Ovary (tissue), 7 donors: ENCODE measurements at regions not wholly inside any gene's neighbourhood (a gene's known extent, or its start where the extent isn't known, plus 50 kb on each side); places are given as distances from the start of the nearest gene placed in this dataset.

ENCODE experiments used
- DNase-seq, 5 donors: peaks; one replicate each; pipeline ENCODE4 v3.0.0-alpha.2; 2019 to 2020
- H3K27ac ChIP-seq, 2 donors: fragments of 200-600 bp; one replicate each; pipeline versions ENCODE4 v1.5.1 to v1.8.0; 2019 to 2022
- H3K27me3 ChIP-seq: fragments of 200-600 bp; one replicate; pipeline ENCODE4 v1.8.0; 2022
- H3K36me3 ChIP-seq: fragments of 200-600 bp; sonication (generic); one replicate; pipeline ENCODE4 v1.5.1; 2019
- H3K4me1 ChIP-seq: one replicate; pipeline ENCODE4 v1.8.1; 2013; ENCODE audit warnings: mild to moderate bottlenecking, moderate library complexity; ENCODE audit not compliant: insufficient read depth
- H3K4me3 ChIP-seq: fragments of 200-600 bp; sonication (generic); one replicate; pipeline ENCODE4 v1.5.1; 2017
- H3K9me3 ChIP-seq, 2 donors: fragments of 200-600 bp in 1 of 2; sonication (generic) in 1 of 2; one replicate each; pipeline versions ENCODE4 v1.5.1 to v1.8.1; 2013 to 2019; ENCODE audit warnings: mild to moderate bottlenecking in 1 of 2, moderate library complexity in 1 of 2
- EP300 ChIP-seq: sonication (generic); formaldehyde crosslinking; IDR thresholded peaks from one replicate; pipeline ENCODE4 v1.6.1; 2017; ENCODE audit warnings: antibody characterized with exemption
- POLR2A ChIP-seq: fragments of 450-650 bp; IDR thresholded peaks from one replicate; pipeline ENCODE4 v1.6.1; 2017; ENCODE audit warnings: antibody characterized with exemption, mild to moderate bottlenecking, moderate library complexity
- WGBS, 3 donors: extraction: QIAGEN DNeasy Blood & Tissue Kit in 1 of 3; methylation state at CpG; one replicate each; pipeline versions ENCODE4 v1.1.5 to v1.1.7; 2013 to 2017; 5-methylcytosine and 5-hydroxymethylcytosine counted together
- intact Hi-C, 4 donors: fragments of 100-400 bp; cut with DNase I; formaldehyde crosslinking; loops; one replicate each; pipeline versions ENCODE4 v1.11.0 to v1.15.1; 2022 to 2023
- TF ChIP-seq, protein P1 (sequence below), 3 donors: fragments of 450-650 bp in 2 of 3; fragments of 200-600 bp in 1 of 3; IDR thresholded peaks; one replicate each; pipeline versions ENCODE4 v1.5.1 to v1.8.0; 2016 to 2022; ENCODE audit warnings: antibody characterized with exemption in 3 of 3, mild to moderate bottlenecking in 1 of 3
- donor health status: DM: no; HTN: no; CAD: no; lungs with moderate emphysema.
- donor health status: DM: no; HTN: no; CAD: no.
- donor health status: Bipolar disorder and iron deficiency.
- donor health status: DM: no; HTN: no; CAD: no.
- donor health status: DM: yes; HTN: yes; CAD: no.

DNA sequence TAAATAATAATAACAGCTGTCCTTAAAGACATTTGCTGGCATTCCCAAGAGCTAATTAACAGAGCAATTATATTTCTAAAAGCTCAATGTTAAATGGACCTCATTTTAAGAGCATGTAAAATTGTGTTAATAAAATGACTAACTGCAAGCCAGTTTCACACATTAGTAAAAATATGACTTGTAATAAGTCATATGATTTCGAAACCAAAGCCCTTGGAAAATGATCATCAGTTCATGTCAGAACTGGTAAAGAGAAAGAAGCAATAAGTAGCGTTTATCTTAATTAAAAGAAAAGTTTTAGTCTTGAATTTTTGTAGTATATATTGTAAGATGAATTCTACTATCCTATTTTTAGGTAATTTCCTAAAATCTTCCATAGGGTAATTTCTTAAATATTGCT, 310.7 kb downstream of the CNTN3 start:
- Histone ChIP-seq H3K27me3 (no peaks in the 10 kb centered on the region), H3K4me1 (no peaks in the 10 kb centered on the region), H3K27ac (no peak overlapping the region), H3K9me3 (no peaks in the 10 kb centered on the region), H3K36me3 (no peaks in the 10 kb centered on the region), H3K4me3 (no peak overlapping the region)
- intact Hi-C loops, result no loop called here
- no peak for TF ChIP-seq POLR2A
- WGBS, 3 donors, result 88 to 93% (median 91%) methylated on average over 2 of the region's 2 CpGs
- no peak for DNase-seq

GRCh38 chr3:74302969-74303368, 311.5 kb downstream of the CNTN3 start:
- TF ChIP-seq, protein P1, sequence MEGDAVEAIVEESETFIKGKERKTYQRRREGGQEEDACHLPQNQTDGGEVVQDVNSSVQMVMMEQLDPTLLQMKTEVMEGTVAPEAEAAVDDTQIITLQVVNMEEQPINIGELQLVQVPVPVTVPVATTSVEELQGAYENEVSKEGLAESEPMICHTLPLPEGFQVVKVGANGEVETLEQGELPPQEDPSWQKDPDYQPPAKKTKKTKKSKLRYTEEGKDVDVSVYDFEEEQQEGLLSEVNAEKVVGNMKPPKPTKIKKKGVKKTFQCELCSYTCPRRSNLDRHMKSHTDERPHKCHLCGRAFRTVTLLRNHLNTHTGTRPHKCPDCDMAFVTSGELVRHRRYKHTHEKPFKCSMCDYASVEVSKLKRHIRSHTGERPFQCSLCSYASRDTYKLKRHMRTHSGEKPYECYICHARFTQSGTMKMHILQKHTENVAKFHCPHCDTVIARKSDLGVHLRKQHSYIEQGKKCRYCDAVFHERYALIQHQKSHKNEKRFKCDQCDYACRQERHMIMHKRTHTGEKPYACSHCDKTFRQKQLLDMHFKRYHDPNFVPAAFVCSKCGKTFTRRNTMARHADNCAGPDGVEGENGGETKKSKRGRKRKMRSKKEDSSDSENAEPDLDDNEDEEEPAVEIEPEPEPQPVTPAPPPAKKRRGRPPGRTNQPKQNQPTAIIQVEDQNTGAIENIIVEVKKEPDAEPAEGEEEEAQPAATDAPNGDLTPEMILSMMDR (IDR thresholded peaks at IDR 0.05), result no peak
- TF ChIP-seq POLR2A (no peak), EP300 (no peak)
- intact Hi-C loops, result no loop called here
- DNase-seq, result no peak
- Histone ChIP-seq H3K36me3 (no peaks in the 10 kb centered on the region), H3K27me3 (no peaks in the 10 kb centered on the region), H3K27ac (no peak overlapping the region), H3K4me1 (no peaks in the 10 kb centered on the region), H3K4me3 (no peak overlapping the region), H3K9me3 (no peaks in the 10 kb centered on the region)
- WGBS, 3 donors, result 68 to 87% (median 73%) methylated on average over 1 of the region's 1 CpG

DNA sequence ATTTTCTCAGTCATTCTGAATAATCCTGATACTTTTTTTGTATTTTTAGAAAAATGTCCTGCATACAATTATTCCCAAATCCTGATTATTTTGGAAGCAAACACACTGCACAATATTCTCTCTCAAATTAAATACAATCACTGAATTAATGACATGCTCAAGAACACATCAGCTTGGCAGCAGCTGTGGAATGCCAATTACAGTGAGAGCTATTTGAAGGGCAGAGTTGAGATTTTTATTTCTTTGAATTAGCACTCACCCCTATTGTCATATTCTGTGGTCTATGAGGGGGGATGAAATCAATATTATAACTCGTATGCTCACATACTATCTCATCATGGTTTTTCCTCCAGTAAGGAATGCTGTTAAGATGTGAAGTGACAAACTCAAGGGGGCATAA, 312.2 kb downstream of the CNTN3 start:
- intact Hi-C loops, result no loop called here
- TF ChIP-seq EP300 (no peak), POLR2A (no peak)
- TF ChIP-seq, protein P1 (IDR thresholded peaks at IDR 0.05), result no peak
- 63 to 76% (median 67%) methylated on average over 1 of the region's 1 CpG for WGBS, 3 donors
- Histone ChIP-seq H3K4me1 (no peaks in the 10 kb centered on the region), H3K4me3 (no peak overlapping the region), H3K36me3 (no peaks in the 10 kb centered on the region), H3K27ac (no peak overlapping the region), H3K9me3 (no peaks in the 10 kb centered on the region), H3K27me3 (no peaks in the 10 kb centered on the region)
- DNase-seq, result no peak

DNA sequence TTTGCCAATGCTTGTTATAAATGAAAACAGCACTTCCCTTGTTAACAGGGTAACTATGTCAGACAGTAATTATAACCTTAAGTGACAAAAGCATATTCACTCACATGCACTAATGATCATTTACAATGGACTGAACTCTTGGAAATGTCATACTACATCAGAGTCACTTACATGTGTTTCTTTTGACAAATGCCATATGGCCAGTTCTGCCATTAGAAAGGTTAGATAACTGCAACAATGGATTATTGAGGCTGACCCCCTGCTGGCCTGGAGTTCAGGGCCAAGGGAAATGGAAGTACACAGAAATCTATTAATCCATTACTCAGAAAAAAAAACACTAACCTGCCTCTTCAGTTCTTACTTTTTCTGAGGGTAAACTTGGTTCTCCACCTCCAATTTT, 313.4 kb downstream of the CNTN3 start:
- no peaks in the 10 kb centered on the region for H3K4me1 ChIP-seq
- H3K27me3 ChIP-seq, result no peaks in the 10 kb centered on the region
- no peaks in the 10 kb centered on the region for H3K9me3 ChIP-seq
- H3K36me3 ChIP-seq, result no peaks in the 10 kb centered on the region
- DNase-seq, result no peak
- no peak overlapping the region for H3K4me3 ChIP-seq
- TF ChIP-seq POLR2A, result no peak
- TF ChIP-seq, protein P1 (IDR thresholded peaks at IDR 0.05), result no peak
- TF ChIP-seq EP300, result no peak
- intact Hi-C loops, result no loop called here
- no peak overlapping the region for H3K27ac ChIP-seq

GRCh38 chr3:74295479-74295878, 319.0 kb downstream of the CNTN3 start:
- H3K4me3 ChIP-seq, result no peak overlapping the region
- H3K27me3 ChIP-seq, result no peaks in the 10 kb centered on the region
- 72 to 88% (median 86%) methylated on average over 1 of the region's 1 CpG for WGBS, 3 donors
- intact Hi-C loops, result no loop called here
- TF ChIP-seq EP300, result no peak
- TF ChIP-seq, protein P1 (IDR thresholded peaks at IDR 0.05), result no peak
- TF ChIP-seq POLR2A, result no peak
- DNase-seq, result no peak
- H3K9me3 ChIP-seq, result no peaks in the 10 kb centered on the region
- H3K27ac ChIP-seq, result no peak overlapping the region
- H3K36me3 ChIP-seq, result no peaks in the 10 kb centered on the region
- no peaks in the 10 kb centered on the region for H3K4me1 ChIP-seq
